PC-3 (cell line): ENCODE measurements at regions not wholly inside any gene's neighbourhood (a gene's known extent, or its start where the extent isn't known, plus 50 kb on each side); places are given as distances from the start of the nearest gene placed in this dataset. TPM values are rescaled to one million over a fixed set of nuclear protein-coding genes. Genes with fewer than 3 reads are reported as not detected.
"Not testable (repeated sequence)": the region's sequence is repeated elsewhere in the genome, so short reads cannot be mapped to it uniquely, and the experiment has no call there.

Experiments used
- ATAC-seq: fragments of 200-7000 bp; cut with Tn5 transposase; 2 replicates; pipeline ENCODE4 v1.9.1; 2020; ENCODE audit warnings: mild to moderate bottlenecking, moderate library complexity
- BruUV-seq: library from RNA; stranded (reverse); fragments of 400-500 nt; replicated peaks from 2 replicates; lab custom pipeline; 2021; lab: Mats Ljungman, UMichigan
- CTCF ChIA-PET: fragments of 300-600 bp; sonication (Branson Sonifier 250); formaldehyde crosslinking; loops from one replicate; lab custom pipeline; 2022; ENCODE audit warnings: antibody characterized with exemption; lab: Charles Lee
- POLR2A ChIA-PET: fragments of 300-600 bp; sonication (Branson Sonifier 250); formaldehyde crosslinking; loops from one replicate; lab custom pipeline; 2022; ENCODE audit warnings: antibody characterized with exemption; ENCODE audit not compliant: unreplicated experiment; lab: Charles Lee
- DNase-seq: peaks from one replicate; pipeline ENCODE4 v3.0.0-alpha.2; 2015
- H2AFZ ChIP-seq: fragments of 300-600 bp; sonication (generic); 2 replicates; pipeline ENCODE4 v1.6.0; 2016; ENCODE audit warnings: antibody characterized with exemption, low read length
- H3F3A ChIP-seq: fragments of 300-600 bp; sonication (generic); one replicate; pipeline ENCODE4 v1.6.0; 2017; ENCODE audit warnings: antibody characterized with exemption, low read length, control low read depth, mild to moderate bottlenecking; ENCODE audit not compliant: unreplicated experiment
- H3K27ac ChIP-seq: fragments of 300-600 bp; sonication (generic); 2 replicates; pipeline ENCODE4 v1.5.1; 2016; ENCODE audit warnings: mild to moderate bottlenecking, low read length
- H3K27me3 ChIP-seq: fragments of 300-600 bp; sonication (generic); 2 replicates; pipeline ENCODE4 v1.6.1; 2016; ENCODE audit warnings: low read length, mixed read lengths
- H3K36me3 ChIP-seq: fragments of 300-600 bp; sonication (generic); 2 replicates; pipeline ENCODE4 v1.6.1; 2016; ENCODE audit warnings: low read depth, mixed run types, low read length, mixed read lengths
- H3K4me1 ChIP-seq: fragments of 300-600 bp; sonication (generic); 2 replicates; pipeline ENCODE4 v1.5.1; 2016; ENCODE audit warnings: low read length; ENCODE audit not compliant: insufficient read depth
- H3K4me2 ChIP-seq: fragments of 300-600 bp; sonication (generic); 2 replicates; pipeline ENCODE4 v1.6.0; 2016; ENCODE audit warnings: low read length
- H3K4me3 ChIP-seq: fragments of 300-600 bp; sonication (generic); 2 replicates; pipeline ENCODE4 v1.5.1; 2016; ENCODE audit warnings: mild to moderate bottlenecking, low read length, mixed read lengths
- H3K79me2 ChIP-seq: fragments of 300-600 bp; sonication (generic); 2 replicates; pipeline ENCODE4 v1.6.1; 2017; ENCODE audit warnings: low read length, mixed read lengths
- H3K9ac ChIP-seq: fragments of 300-600 bp; sonication (generic); 2 replicates; pipeline ENCODE4 v1.6.0; 2016; ENCODE audit warnings: mild to moderate bottlenecking, low read length
- H3K9me2 ChIP-seq: fragments of 300-600 bp; sonication (generic); replicated peaks from 2 replicates; pipeline ENCODE4 v1.6.1; 2016; ENCODE audit warnings: mixed run types, low read length, mixed read lengths
- H3K9me3 ChIP-seq: fragments of 300-600 bp; sonication (generic); 2 replicates; pipeline ENCODE4 v1.6.1; 2016; ENCODE audit warnings: low read length, mixed read lengths
- H4K20me1 ChIP-seq: fragments of 300-600 bp; sonication (generic); 2 replicates; pipeline ENCODE4 v1.6.1; 2016; ENCODE audit warnings: low read length, mixed read lengths
- CTCF ChIP-seq: fragments of 300-600 bp; sonication (generic); conservative IDR thresholded peaks from 2 replicates; pipeline ENCODE4 v1.5.1; 2017; ENCODE audit warnings: antibody characterized with exemption, low read depth, mild to moderate bottlenecking, low read length
- EZH2 ChIP-seq: fragments of 300-600 bp; sonication (generic); IDR thresholded peaks from one replicate; pipeline ENCODE4 v1.6.1; 2017; ENCODE audit warnings: antibody characterized with exemption, mild to moderate bottlenecking, low read length; ENCODE audit not compliant: unreplicated experiment
- EZH2phosphoT487 ChIP-seq: fragments of 300-600 bp; sonication (generic); IDR thresholded peaks from 2 replicates; pipeline ENCODE4 v1.6.1; 2018; ENCODE audit warnings: mild to moderate bottlenecking, antibody characterized with exemption, low read length, borderline replicate concordance
- intact Hi-C: fragments of 100-400 bp; cut with micrococcal nuclease; formaldehyde crosslinking; loops from 2 replicates; pipeline ENCODE4 v1.9.0; 2023
- microRNA-seq: library from miRNA; unstranded; fragments of <30 nt; microRNA quantifications from one replicate; pipeline ENCODE4 v1.1.0, GENCODE V29; 2020; ENCODE audit not compliant: unreplicated experiment

DNA sequence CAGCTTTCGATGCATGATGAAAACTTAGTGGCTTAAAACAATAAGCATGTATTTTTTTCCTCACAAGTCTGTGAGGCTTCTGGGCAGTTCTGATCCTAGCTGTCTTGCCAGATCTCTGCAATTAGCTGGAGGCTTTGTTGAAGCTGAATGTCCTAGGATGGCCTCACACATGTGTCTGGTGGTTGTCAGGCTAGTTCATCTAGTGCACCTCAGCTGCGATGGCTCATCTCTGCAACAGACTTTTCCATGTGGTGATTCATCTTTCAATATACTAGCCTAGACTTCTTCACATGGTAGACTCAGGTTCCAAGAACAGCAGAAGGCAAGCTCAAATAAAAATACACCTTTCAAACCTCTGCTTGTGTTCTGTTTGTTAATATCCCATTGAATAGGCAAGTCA, 66.5 kb upstream of the IL1RAPL1 start:
- no peaks in the 10 kb centered on the region for H4K20me1 ChIP-seq
- intact Hi-C loops: no loop called here
- H3K36me3 ChIP-seq: no peaks in the 10 kb centered on the region
- no peaks in the 10 kb centered on the region for H3F3A ChIP-seq
- no peak overlapping the region for H3K9ac ChIP-seq
- POLR2A ChIA-PET: no interaction called here
- H3K27ac ChIP-seq: no peak overlapping the region
- no peaks in the 10 kb centered on the region for H3K79me2 ChIP-seq
- no peak overlapping the region for H2AFZ ChIP-seq
- H3K27me3 ChIP-seq: no peaks in the 10 kb centered on the region
- DNase-seq: no peak
- BruUV-seq: no TSS peak
- TF ChIP-seq EZH2phosphoT487 (no peak), CTCF (no peak), EZH2 (no peak)
- H3K4me3 ChIP-seq: no peak overlapping the region
- no peak overlapping the region for H3K4me2 ChIP-seq
- no peaks in the 10 kb centered on the region for H3K4me1 ChIP-seq
- no peaks in the 10 kb centered on the region for H3K9me3 ChIP-seq
- CTCF ChIA-PET: no interaction called here
- no peaks in the 10 kb centered on the region for H3K9me2 ChIP-seq
- no peak for ATAC-seq

DNA sequence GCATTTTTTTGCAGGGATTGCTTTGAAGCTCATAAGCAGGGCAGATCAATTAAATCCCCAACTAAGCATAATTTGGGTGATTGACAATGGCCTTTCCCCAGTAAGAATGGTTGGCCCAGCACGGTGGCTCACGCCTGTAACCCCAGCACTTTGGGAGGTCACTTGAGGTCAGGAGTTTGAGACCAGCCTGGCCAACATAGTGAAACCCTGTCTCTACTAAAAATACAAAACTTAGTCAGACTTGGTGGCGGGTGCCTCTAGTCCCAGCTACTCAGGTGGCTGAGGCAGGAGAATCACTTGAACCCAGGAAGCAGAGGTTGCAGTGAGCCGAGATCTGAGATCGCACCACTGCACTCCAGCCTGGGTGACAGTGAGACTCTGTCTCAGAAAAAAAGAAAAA, 58.9 kb upstream of the IL1RAPL1 start:
- H3K4me3 ChIP-seq, H3K27ac ChIP-seq, BruUV-seq, H3K4me1 ChIP-seq, DNase-seq, H3K4me2 ChIP-seq, CTCF ChIA-PET, H3K9me2 ChIP-seq, POLR2A ChIA-PET, ATAC-seq, H3K36me3 ChIP-seq, H4K20me1 ChIP-seq, H3K27me3 ChIP-seq, H3K9me3 ChIP-seq, H3K79me2 ChIP-seq, H3F3A ChIP-seq, H2AFZ ChIP-seq, H3K9ac ChIP-seq, intact Hi-C loops: not testable (repeated sequence)

Small RNAs in the stretch of these regions (microRNA-seq; reads per million reads assigned to microRNA genes)
- not detected for gene MIR6134
